22Rv1 (cell line): ENCODE measurements at regions not wholly inside any gene's neighbourhood (a gene's known extent, or its start where the extent isn't known, plus 50 kb on each side); places are given as distances from the start of the nearest gene placed in this dataset.

Source experiments
- ZFX ChIP-seq: fragments of 450-650 bp; IDR thresholded peaks from 2 replicates; pipeline ENCODE4 v1.6.1; 2017; ENCODE audit warnings: antibody characterized with exemption, borderline replicate concordance
- TF ChIP-seq, protein P1 (sequence below): fragments of 450-650 bp; IDR thresholded peaks from 2 replicates; pipeline ENCODE4 v1.5.1; 2017; ENCODE audit warnings: mild to moderate bottlenecking

DNA sequence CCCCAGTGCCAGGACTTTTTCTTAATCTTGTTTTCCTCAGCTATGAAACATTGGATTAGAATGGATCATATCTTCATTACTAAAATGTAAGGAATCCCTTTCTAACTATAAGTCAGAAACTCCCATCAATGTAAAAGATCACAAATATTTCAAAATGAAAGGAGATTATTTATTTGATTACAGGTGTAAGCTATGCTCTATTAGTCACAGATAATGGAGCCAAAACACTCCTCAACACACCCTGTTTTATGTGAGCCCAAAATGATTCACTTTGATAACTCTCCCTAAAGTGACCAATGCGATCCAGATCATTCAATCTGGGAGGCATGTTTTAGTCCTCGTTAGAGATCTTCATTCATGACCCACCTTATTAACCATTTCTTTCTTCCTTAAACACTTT is 566.7 kb upstream of the TENM3 start:
- TF ChIP-seq, protein P1, sequence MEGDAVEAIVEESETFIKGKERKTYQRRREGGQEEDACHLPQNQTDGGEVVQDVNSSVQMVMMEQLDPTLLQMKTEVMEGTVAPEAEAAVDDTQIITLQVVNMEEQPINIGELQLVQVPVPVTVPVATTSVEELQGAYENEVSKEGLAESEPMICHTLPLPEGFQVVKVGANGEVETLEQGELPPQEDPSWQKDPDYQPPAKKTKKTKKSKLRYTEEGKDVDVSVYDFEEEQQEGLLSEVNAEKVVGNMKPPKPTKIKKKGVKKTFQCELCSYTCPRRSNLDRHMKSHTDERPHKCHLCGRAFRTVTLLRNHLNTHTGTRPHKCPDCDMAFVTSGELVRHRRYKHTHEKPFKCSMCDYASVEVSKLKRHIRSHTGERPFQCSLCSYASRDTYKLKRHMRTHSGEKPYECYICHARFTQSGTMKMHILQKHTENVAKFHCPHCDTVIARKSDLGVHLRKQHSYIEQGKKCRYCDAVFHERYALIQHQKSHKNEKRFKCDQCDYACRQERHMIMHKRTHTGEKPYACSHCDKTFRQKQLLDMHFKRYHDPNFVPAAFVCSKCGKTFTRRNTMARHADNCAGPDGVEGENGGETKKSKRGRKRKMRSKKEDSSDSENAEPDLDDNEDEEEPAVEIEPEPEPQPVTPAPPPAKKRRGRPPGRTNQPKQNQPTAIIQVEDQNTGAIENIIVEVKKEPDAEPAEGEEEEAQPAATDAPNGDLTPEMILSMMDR = no peak
- no peak for TF ChIP-seq ZFX
